Kidney (tissue), 13 donors: ENCODE measurements at regions not wholly inside any gene's neighbourhood (a gene's known extent, or its start where the extent isn't known, plus 50 kb on each side); places are given as distances from the start of the nearest gene placed in this dataset.

ENCODE experiments used
- DNase-seq, 5 donors: peaks; one replicate each; pipeline ENCODE4 v3.0.0-alpha.2; 2013 to 2020
- FAIRE-seq: peaks from 2 replicates; lab custom pipeline; 2012; peaks lifted over from hg19 to GRCh38; lab: Jason Lieb, UNC
- H3K27ac ChIP-seq, 2 donors: one replicate each; pipeline ENCODE4 v1.7.0; 2013; ENCODE audit warnings: low read depth in 2 of 2, low read length in 2 of 2, inconsistent platforms in 1 of 2
- H3K27me3 ChIP-seq: one replicate; pipeline ENCODE4 v1.7.1; 2013; ENCODE audit warnings: low read length, inconsistent platforms; ENCODE audit not compliant: control insufficient read depth, insufficient read depth
- H3K36me3 ChIP-seq, 3 donors: one replicate each; pipeline versions ENCODE4 v1.7.0 to v1.7.1; 2013; ENCODE audit warnings: low read length in 3 of 3, control low read depth in 1 of 3, inconsistent platforms in 1 of 3; ENCODE audit not compliant: insufficient read depth in 3 of 3, control insufficient read depth in 2 of 3
- H3K4me1 ChIP-seq, 3 donors: one replicate each; pipeline versions ENCODE4 v1.7.0 to v1.7.1; 2013; ENCODE audit warnings: low read length in 3 of 3, inconsistent platforms in 1 of 3, low read depth in 1 of 3; ENCODE audit not compliant: control insufficient read depth in 2 of 3, insufficient read depth in 2 of 3
- H3K4me3 ChIP-seq, 3 donors: one replicate each; pipeline versions ENCODE4 v1.7.0 to v1.8.1; 2013; ENCODE audit warnings: low read length in 3 of 3, control low read depth in 1 of 3, inconsistent platforms in 1 of 3
- H3K9ac ChIP-seq, 3 donors: one replicate each; pipeline versions ENCODE4 v1.7.0 to v1.7.1; 2013; ENCODE audit warnings: low read length in 3 of 3, control low read depth in 1 of 3, inconsistent platforms in 1 of 3
- H3K9me3 ChIP-seq, 3 donors: one replicate each; pipeline versions ENCODE4 v1.7.0 to v1.7.1; 2013; ENCODE audit warnings: low read length in 3 of 3, control low read depth in 1 of 3, inconsistent platforms in 1 of 3; ENCODE audit not compliant: control insufficient read depth in 2 of 3, insufficient read depth in 1 of 3
- CTCF ChIP-seq: IDR thresholded peaks from 3 replicates; pipeline ENCODE4 v1.5.1; 2012; ENCODE audit warnings: mild to moderate bottlenecking, moderate library complexity, borderline replicate concordance; ENCODE audit not compliant: insufficient read depth; ENCODE audit errors: extremely low read depth
- intact Hi-C: fragments of 100-400 bp; cut with DNase I; formaldehyde crosslinking; loops from one replicate; pipeline ENCODE4 v1.11.1; 2022
- donor health status: control.
- donor health status: control.
- donor health status: control.
- donor health status: control.
- donor health status: control.
- donor health status: DM: yes; HTN: yes; CAD: no.
- donor health status: Normal renal cell carcinoma (clear cell type).

DNA sequence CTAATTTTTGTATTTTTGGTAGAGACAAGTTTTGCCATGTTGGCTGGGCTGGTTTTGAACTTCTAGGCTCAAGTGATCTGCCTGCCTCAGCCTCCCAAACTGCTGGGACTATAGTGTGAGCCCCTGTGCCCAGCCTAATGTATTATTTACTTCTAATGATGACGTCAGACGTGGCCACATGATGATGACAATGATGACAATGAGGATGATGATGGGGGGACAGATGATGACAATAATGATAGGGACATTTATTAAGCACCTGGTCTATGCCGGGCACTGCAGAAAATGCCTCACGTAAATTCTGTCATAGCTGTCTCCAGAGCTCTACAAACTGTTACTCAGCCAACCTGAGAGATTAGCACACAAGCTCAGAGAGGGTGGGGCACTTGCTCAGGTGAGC is 169.3 kb downstream of the SHANK2 start:
- TF ChIP-seq CTCF, result no peak
- DNase-seq, result no peak
- Histone ChIP-seq H3K27ac (no peak overlapping the region), H3K4me3 (no peak overlapping the region), H3K27me3 (no peaks in the 10 kb centered on the region), H3K4me1 (no peaks in the 10 kb centered on the region), H3K36me3 (no peaks in the 10 kb centered on the region), H3K9ac (no peak overlapping the region), H3K9me3 (no peaks in the 10 kb centered on the region)
- intact Hi-C loops, result no loop called here
- FAIRE-seq, result no peak

DNA sequence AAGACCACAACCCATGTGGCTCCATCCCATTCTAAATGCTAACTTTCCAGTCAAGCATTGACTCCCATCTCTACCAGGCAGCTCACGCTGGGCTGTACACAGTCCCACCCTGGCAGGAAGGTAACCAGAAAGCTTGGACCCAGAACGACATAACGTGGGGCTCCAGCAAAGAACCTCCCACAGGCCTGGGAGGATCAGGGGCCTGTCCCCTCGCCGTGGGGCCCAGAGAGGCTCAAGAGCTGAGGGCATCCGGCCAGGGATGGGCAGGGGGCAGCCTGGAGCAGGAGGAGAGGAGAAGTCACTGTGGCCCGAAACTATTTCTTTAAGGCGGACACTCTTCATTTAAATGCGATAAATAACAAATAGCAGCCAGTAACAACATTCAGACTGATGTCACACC is 169.9 kb downstream of the SHANK2 start:
- H3K36me3 ChIP-seq, result no peaks in the 10 kb centered on the region
- no peak for FAIRE-seq
- no peak overlapping the region for H3K9ac ChIP-seq
- no peaks in the 10 kb centered on the region for H3K9me3 ChIP-seq
- intact Hi-C loops, result no loop called here
- no peaks in the 10 kb centered on the region for H3K27me3 ChIP-seq
- DNase-seq, result no peak
- no peak for TF ChIP-seq CTCF
- no peak overlapping the region for H3K27ac ChIP-seq
- H3K4me1 ChIP-seq, result no peaks in the 10 kb centered on the region
- H3K4me3 ChIP-seq, result no peak overlapping the region

DNA sequence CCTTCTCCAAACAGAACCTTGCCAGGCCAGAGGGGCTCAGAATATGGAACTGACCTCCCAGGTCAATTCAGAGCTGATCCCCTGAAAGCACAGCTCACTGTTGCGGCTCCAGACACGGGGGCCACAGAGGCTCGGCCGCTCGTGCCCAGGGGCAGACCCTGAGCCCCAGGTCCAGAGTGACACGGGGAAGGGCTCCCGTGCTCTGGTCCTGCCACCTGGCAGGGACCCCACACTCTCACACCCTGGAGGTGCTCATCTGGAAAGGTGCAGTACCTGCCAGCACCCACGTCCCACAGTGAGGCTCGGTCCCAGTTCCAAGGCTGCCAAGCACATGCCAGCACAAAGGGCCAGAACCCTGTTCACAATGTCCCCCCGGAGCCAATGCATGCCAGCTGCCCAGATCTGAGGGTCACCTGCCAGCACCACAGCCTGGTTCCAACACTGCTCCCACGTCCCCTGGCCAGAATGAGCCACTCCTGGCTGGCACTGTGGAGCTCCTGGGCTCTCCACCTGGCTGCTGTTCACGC is 170.6 kb downstream of the SHANK2 start:
- no peak overlapping the region for H3K4me3 ChIP-seq
- H3K9ac ChIP-seq, result no peak overlapping the region
- no peaks in the 10 kb centered on the region for H3K9me3 ChIP-seq
- intact Hi-C loops, result no loop called here
- DNase-seq, result no peak
- no peaks in the 10 kb centered on the region for H3K4me1 ChIP-seq
- no peaks in the 10 kb centered on the region for H3K36me3 ChIP-seq
- no peak for FAIRE-seq
- no peak overlapping the region for H3K27ac ChIP-seq
- H3K27me3 ChIP-seq, result no peaks in the 10 kb centered on the region
- no peak for TF ChIP-seq CTCF
